Suprapubic skin (tissue), 4 donors: ENCODE measurements at regions not wholly inside any gene's neighbourhood (a gene's known extent, or its start where the extent isn't known, plus 50 kb on each side); places are given as distances from the start of the nearest gene placed in this dataset.

ENCODE experiments used
- DNase-seq, 2 donors: peaks; one replicate each; pipeline ENCODE4 v3.0.0-alpha.2; 2019; ENCODE audit warnings: low spot score in 2 of 2
- H3K27ac ChIP-seq: fragments of 200-600 bp; sonication (generic); one replicate; pipeline ENCODE4 v1.5.1; 2019
- H3K27me3 ChIP-seq: fragments of 200-600 bp; sonication (generic); one replicate; pipeline ENCODE4 v1.5.1; 2019
- H3K36me3 ChIP-seq: fragments of 200-600 bp; sonication (generic); one replicate; pipeline ENCODE4 v1.5.1; 2019
- H3K4me1 ChIP-seq: fragments of 200-600 bp; sonication (generic); one replicate; pipeline ENCODE4 v1.5.1; 2019
- H3K4me3 ChIP-seq: fragments of 200-600 bp; sonication (generic); one replicate; pipeline ENCODE4 v1.5.1; 2019; ENCODE audit warnings: mild to moderate bottlenecking
- H3K9me3 ChIP-seq: fragments of 200-600 bp; sonication (generic); one replicate; pipeline ENCODE4 v1.5.1; 2019
- CTCF ChIP-seq, 2 donors: fragments of 200-600 bp in 1 of 2; fragments of 450-650 bp in 1 of 2; sonication (generic) in 1 of 2; IDR thresholded peaks; one replicate each; pipeline ENCODE4 v1.5.1; 2016 to 2019; ENCODE audit warnings: antibody characterized with exemption in 2 of 2, mild to moderate bottlenecking in 1 of 2, moderate library complexity in 1 of 2
- EP300 ChIP-seq: sonication (generic); formaldehyde crosslinking; IDR thresholded peaks from one replicate; pipeline ENCODE4 v1.6.1; 2017; ENCODE audit warnings: antibody characterized with exemption
- POLR2A ChIP-seq, 2 donors: fragments of 450-650 bp; IDR thresholded peaks; one replicate each; pipeline ENCODE4 v1.6.1; 2017; ENCODE audit warnings: antibody characterized with exemption in 2 of 2, mild to moderate bottlenecking in 2 of 2, moderate library complexity in 2 of 2
- POLR2AphosphoS5 ChIP-seq, 3 donors: sonication (generic); formaldehyde crosslinking; IDR thresholded peaks; one replicate each; pipeline ENCODE4 v1.6.1; 2017; ENCODE audit warnings: antibody characterized with exemption in 3 of 3
- WGBS: methylation state at CpG from one replicate; pipeline ENCODE4 v1.1.5; 2018; 5-methylcytosine and 5-hydroxymethylcytosine counted together

DNA sequence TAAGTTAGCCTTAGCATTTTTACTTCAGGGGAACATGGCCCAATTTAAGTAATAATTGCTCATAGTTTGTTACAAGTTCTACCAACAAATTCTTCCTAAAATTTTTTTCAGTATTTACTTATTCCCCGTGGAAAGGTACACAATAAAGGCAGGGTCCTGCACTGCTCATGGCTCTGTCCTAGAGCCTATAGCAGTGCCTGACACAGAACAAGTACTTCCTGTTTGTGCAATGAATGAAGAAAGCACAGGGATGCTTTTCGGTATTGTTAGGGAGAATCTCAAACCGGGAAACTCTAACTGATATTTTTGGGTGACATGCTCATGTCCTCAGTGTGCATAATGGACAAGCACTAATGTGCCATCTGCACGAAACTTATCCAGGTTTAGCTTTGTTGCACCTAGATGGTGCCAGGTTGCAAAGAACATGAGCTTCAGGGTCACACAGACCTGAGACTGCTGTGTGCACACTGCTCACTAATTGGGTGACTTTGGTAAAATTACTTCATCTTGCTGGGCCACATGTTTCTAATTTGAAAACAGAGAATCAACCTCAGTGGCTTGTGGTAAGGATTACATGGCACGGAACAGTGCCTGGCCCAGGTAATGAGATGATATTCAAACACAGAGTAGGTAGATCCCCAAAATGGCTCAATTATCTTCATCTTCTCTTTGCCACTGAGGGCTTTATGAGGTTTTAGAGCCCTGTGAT is 175.8 kb upstream of the NPY2R start:
- no peaks in the 10 kb centered on the region for H3K27me3 ChIP-seq
- 75% methylated on average over 5 of the region's 5 CpGs for WGBS
- H3K4me1 ChIP-seq, result no peaks in the 10 kb centered on the region
- no peak overlapping the region for H3K4me3 ChIP-seq
- H3K27ac ChIP-seq, result no peak overlapping the region
- H3K9me3 ChIP-seq, result no peaks in the 10 kb centered on the region
- DNase-seq, result no peak
- no peak for TF ChIP-seq EP300
- TF ChIP-seq POLR2AphosphoS5 (IDR thresholded peaks at IDR 0.05), result no peak
- no peak for TF ChIP-seq CTCF (IDR thresholded peaks at IDR 0.05)
- no peak for TF ChIP-seq POLR2A (IDR thresholded peaks at IDR 0.05)
- no peaks in the 10 kb centered on the region for H3K36me3 ChIP-seq

- Histone ChIP-seq H3K27ac (no peak overlapping the region), H3K27me3 (no peaks in the 10 kb centered on the region), H3K4me3 (no peak overlapping the region), H3K36me3 (no peaks in the 10 kb centered on the region), H3K4me1 (no peaks in the 10 kb centered on the region), H3K9me3 (no peaks in the 10 kb centered on the region)
- DNase-seq, result no peak
- TF ChIP-seq POLR2A (IDR thresholded peaks at IDR 0.05) (no peak), POLR2AphosphoS5 (IDR thresholded peaks at IDR 0.05) (no peak), CTCF (IDR thresholded peaks at IDR 0.05) (no peak), EP300 (no peak)
- WGBS, result 76% methylated on average over 4 of the region's 4 CpGs
Observed at GRCh38 chr4:155033604-155034003, 174.8 kb upstream of the NPY2R start.

- WGBS, result 67% methylated on average over 1 of the region's 1 CpG
Observed at GRCh38 chr4:155037031-155037430, 171.4 kb upstream of the NPY2R start.

DNA sequence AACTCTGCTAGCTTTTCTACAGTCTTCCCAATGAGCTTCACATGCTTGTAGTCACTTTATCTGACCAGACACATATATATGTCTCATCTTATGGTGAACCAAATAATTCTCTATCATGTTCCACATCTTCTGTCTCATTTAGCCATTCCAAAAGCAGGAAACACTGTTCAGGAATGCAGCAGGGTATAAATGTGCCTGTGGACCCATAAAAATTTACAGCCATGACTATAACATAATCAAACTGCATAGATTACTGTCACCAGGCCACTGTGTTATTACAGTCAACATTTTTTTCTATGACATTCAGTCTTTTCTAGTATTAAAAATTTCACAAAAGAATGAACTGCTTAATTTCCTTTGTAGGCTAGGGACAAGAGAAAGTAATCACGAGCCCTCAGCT is 170.0 kb upstream of the NPY2R start:
- WGBS, result 71% methylated on average over 1 of the region's 1 CpG
- no peak for DNase-seq
- H3K9me3 ChIP-seq, result no peaks in the 10 kb centered on the region
- H3K4me3 ChIP-seq, result no peak overlapping the region
- no peak overlapping the region for H3K27ac ChIP-seq
- no peaks in the 10 kb centered on the region for H3K27me3 ChIP-seq
- H3K36me3 ChIP-seq, result no peaks in the 10 kb centered on the region
- no peaks in the 10 kb centered on the region for H3K4me1 ChIP-seq
- TF ChIP-seq POLR2AphosphoS5 (IDR thresholded peaks at IDR 0.05) (no peak), POLR2A (IDR thresholded peaks at IDR 0.05) (no peak), CTCF (IDR thresholded peaks at IDR 0.05) (no peak), EP300 (no peak)

More at GRCh38 chr4:155037031-155037430, 171.4 kb upstream of the NPY2R start:
- Histone ChIP-seq H3K9me3 (no peaks in the 10 kb centered on the region), H3K4me1 (no peaks in the 10 kb centered on the region), H3K27ac (no peak overlapping the region), H3K4me3 (no peak overlapping the region), H3K36me3 (no peaks in the 10 kb centered on the region), H3K27me3 (no peaks in the 10 kb centered on the region)
- DNase-seq, result no peak
- TF ChIP-seq POLR2AphosphoS5 (IDR thresholded peaks at IDR 0.05), result no peak
- no peak for TF ChIP-seq POLR2A (IDR thresholded peaks at IDR 0.05)
- no peak for TF ChIP-seq EP300
- TF ChIP-seq CTCF (IDR thresholded peaks at IDR 0.05), result no peak

DNA sequence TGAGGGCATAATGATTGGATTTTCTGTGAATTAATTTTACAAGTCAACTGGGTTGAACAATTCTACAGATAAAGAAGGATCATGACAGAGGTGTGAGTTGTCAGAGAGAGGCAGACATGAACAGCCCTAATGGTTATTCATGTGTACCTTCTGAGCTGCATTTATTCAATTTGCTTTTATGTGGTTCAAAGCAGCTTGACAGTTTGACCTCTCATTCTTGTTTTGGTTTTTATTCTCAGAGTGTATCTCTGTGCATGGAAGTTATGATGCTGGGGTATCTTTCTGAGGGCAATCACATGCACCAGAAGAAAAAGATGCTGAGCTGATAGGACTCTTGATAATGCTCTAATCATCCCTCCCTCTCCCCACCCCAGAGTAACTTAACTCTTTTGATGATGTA is 169.3 kb upstream of the NPY2R start:
- no peaks in the 10 kb centered on the region for H3K9me3 ChIP-seq
- DNase-seq, result no peak
- no peaks in the 10 kb centered on the region for H3K4me1 ChIP-seq
- TF ChIP-seq CTCF (IDR thresholded peaks at IDR 0.05) (no peak), EP300 (no peak), POLR2A (IDR thresholded peaks at IDR 0.05) (no peak), POLR2AphosphoS5 (IDR thresholded peaks at IDR 0.05) (no peak)
- H3K36me3 ChIP-seq, result no peaks in the 10 kb centered on the region
- H3K27me3 ChIP-seq, result no peaks in the 10 kb centered on the region
- no peak overlapping the region for H3K4me3 ChIP-seq
- H3K27ac ChIP-seq, result no peak overlapping the region
